Fibroblast of lung (primary cell): ENCODE measurements at regions not wholly inside any gene's neighbourhood (a gene's known extent, or its start where the extent isn't known, plus 50 kb on each side); places are given as distances from the start of the nearest gene placed in this dataset.
A peak's percentile ranks its signal among the peaks of the same experiment; 100 is the strongest.

Experiments used
- DNase-seq, 2 donors: peaks; one replicate each; pipeline versions ENCODE4 v3.0.0 to v3.0.0-alpha.2; 2010; ENCODE audit warnings: low read depth in 2 of 2
- H2AFZ ChIP-seq: 2 replicates; pipeline ENCODE4 v1.5.1; 2012; ENCODE audit warnings: low read length, control low read depth, inconsistent platforms
- H3K27ac ChIP-seq: 2 replicates; pipeline ENCODE4 v1.5.1; 2011; ENCODE audit warnings: low read length, control low read depth; ENCODE audit not compliant: insufficient read depth
- H3K27me3 ChIP-seq: 2 replicates; pipeline ENCODE4 v1.5.1; 2011; ENCODE audit warnings: mild to moderate bottlenecking, low read length; ENCODE audit not compliant: control insufficient read depth, insufficient read depth
- H3K36me3 ChIP-seq: 2 replicates; pipeline ENCODE4 v1.5.1; 2011; ENCODE audit warnings: low read length; ENCODE audit not compliant: control insufficient read depth, insufficient read depth
- H3K4me1 ChIP-seq: 2 replicates; pipeline ENCODE4 v1.5.1; 2011; ENCODE audit warnings: low read length; ENCODE audit not compliant: control insufficient read depth, insufficient read depth; ENCODE audit errors: extremely low read depth
- H3K4me2 ChIP-seq: 2 replicates; pipeline ENCODE4 v1.5.1; 2011; ENCODE audit warnings: low read length, control low read depth; ENCODE audit not compliant: insufficient read depth; ENCODE audit errors: extremely low read depth
- H3K4me3 ChIP-seq, 4 experiments: fragments of 200-600 bp in 1 of 4; sonication (generic) in 1 of 4; replicated peaks in 1 of 4; 2 replicates each; pipeline ENCODE4 v1.5.1; 2011 to 2016; ENCODE audit warnings: low read length in 4 of 4, low read depth in 3 of 4, mild to moderate bottlenecking in 3 of 4, control low read depth in 2 of 4, inconsistent platforms in 1 of 4, mixed read lengths in 1 of 4; ENCODE audit not compliant: insufficient read depth in 1 of 4; ENCODE audit errors: control extremely low read depth in 1 of 4
- H3K79me2 ChIP-seq: 2 replicates; pipeline ENCODE4 v1.5.1; 2012; ENCODE audit warnings: mild to moderate bottlenecking, low read length, inconsistent platforms; ENCODE audit not compliant: control insufficient read depth, insufficient read depth
- H3K9ac ChIP-seq: 2 replicates; pipeline ENCODE4 v1.5.1; 2011; ENCODE audit warnings: mild to moderate bottlenecking, low read length, control low read depth; ENCODE audit not compliant: insufficient read depth
- H3K9me3 ChIP-seq: 2 replicates; pipeline ENCODE4 v1.5.1; 2012; ENCODE audit warnings: low read depth, low read length; ENCODE audit not compliant: control insufficient read depth, insufficient read depth
- H4K20me1 ChIP-seq: 2 replicates; pipeline ENCODE4 v1.5.1; 2011; ENCODE audit warnings: low read length; ENCODE audit not compliant: control insufficient read depth, insufficient read depth; ENCODE audit errors: extremely low read depth
- CTCF ChIP-seq, 2 donors: IDR thresholded peaks in 1 of 2; conservative IDR thresholded peaks in 1 of 2; 1 replicate in 1 of 2; 2 replicates in 1 of 2; pipeline ENCODE4 v1.5.1; 2011 to 2012; ENCODE audit warnings: low read length in 2 of 2, control low read depth in 1 of 2, inconsistent platforms in 1 of 2, low read depth in 1 of 2, mild to moderate bottlenecking in 1 of 2
- EZH2 ChIP-seq: IDR thresholded peaks from 2 replicates; pipeline ENCODE4 v1.5.1; 2012; ENCODE audit warnings: low read length, control low read depth, mild to moderate bottlenecking; ENCODE audit errors: missing control alignments

DNA sequence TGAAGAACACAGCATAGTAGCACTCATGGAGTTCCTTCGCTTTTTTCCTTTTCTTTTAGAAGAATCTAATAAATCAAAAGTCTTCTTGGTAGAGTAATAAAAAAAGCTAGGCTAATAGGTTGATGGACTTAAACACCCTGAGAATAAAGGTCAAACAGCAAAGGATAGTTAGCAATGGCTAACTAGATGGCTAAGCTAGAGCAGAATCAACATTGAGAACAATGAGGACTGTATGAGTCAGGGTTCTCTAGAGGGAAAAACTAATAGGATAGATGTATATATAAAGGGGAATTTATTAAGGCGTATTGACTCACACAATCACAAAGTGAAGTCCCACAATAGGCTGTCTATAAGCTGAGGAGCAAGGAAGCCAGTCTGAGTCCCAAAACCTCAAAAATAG, 550.9 kb downstream of the GLUD2 start:
- no peak overlapping the region for H3K9ac ChIP-seq
- H3K9me3 ChIP-seq, result no peaks in the 10 kb centered on the region
- no peaks in the 10 kb centered on the region for H4K20me1 ChIP-seq
- no peak overlapping the region for H2AFZ ChIP-seq
- H3K36me3 ChIP-seq, result no peaks in the 10 kb centered on the region
- no peak overlapping the region for H3K4me2 ChIP-seq
- no peak overlapping the region for H3K27ac ChIP-seq
- no peak for DNase-seq
- H3K4me1 ChIP-seq, result no peaks in the 10 kb centered on the region
- TF ChIP-seq CTCF (conservative IDR thresholded peaks at IDR 0.05 in 1 of 2, IDR thresholded peaks at IDR 0.05 in 1 of 2; ENCODE audit: low read depth in 1 of 2, low read length in 2 of 2) (no peak), EZH2 (no peak)
- no peak overlapping the region for H3K4me3 ChIP-seq
- no peaks in the 10 kb centered on the region for H3K27me3 ChIP-seq
- no peaks in the 10 kb centered on the region for H3K79me2 ChIP-seq

- no peak overlapping the region for H3K4me3 ChIP-seq
Observed at GRCh38 chrX:121635141-121635540, 587.7 kb downstream of the GLUD2 start.

GRCh38 chrX:121639781-121640180, 592.4 kb downstream of the GLUD2 start:
- no peaks in the 10 kb centered on the region for H3K79me2 ChIP-seq
- no peaks in the 10 kb centered on the region for H3K36me3 ChIP-seq
- no peaks in the 10 kb centered on the region for H4K20me1 ChIP-seq
- no peak overlapping the region for H2AFZ ChIP-seq
- TF ChIP-seq CTCF (conservative IDR thresholded peaks at IDR 0.05 in 1 of 2, IDR thresholded peaks at IDR 0.05 in 1 of 2; ENCODE audit: low read depth in 1 of 2, low read length in 2 of 2) (no peak), EZH2 (no peak)
- no peaks in the 10 kb centered on the region for H3K4me1 ChIP-seq
- H3K4me2 ChIP-seq, result no peak overlapping the region
- DNase-seq, result peak in 1 of 2 donors; percentile 11
- no peak overlapping the region for H3K4me3 ChIP-seq
- no peaks in the 10 kb centered on the region for H3K27me3 ChIP-seq
- no peak overlapping the region for H3K9ac ChIP-seq
- H3K27ac ChIP-seq, result no peak overlapping the region
- H3K9me3 ChIP-seq, result no peaks in the 10 kb centered on the region

More at GRCh38 chrX:121635141-121635540, 587.7 kb downstream of the GLUD2 start:
- H3K4me1 ChIP-seq, result no peaks in the 10 kb centered on the region
- H3K27ac ChIP-seq, result no peak overlapping the region
- H3K9me3 ChIP-seq, result no peaks in the 10 kb centered on the region
- no peak overlapping the region for H2AFZ ChIP-seq
- no peak overlapping the region for H3K4me2 ChIP-seq
- H3K9ac ChIP-seq, result no peak overlapping the region
- no peaks in the 10 kb centered on the region for H3K27me3 ChIP-seq
- TF ChIP-seq CTCF (conservative IDR thresholded peaks at IDR 0.05 in 1 of 2, IDR thresholded peaks at IDR 0.05 in 1 of 2; ENCODE audit: low read depth in 1 of 2, low read length in 2 of 2) (no peak), EZH2 (no peak)
- DNase-seq, result peak in 1 of 2 donors; percentile 62
- no peaks in the 10 kb centered on the region for H3K36me3 ChIP-seq
- H3K79me2 ChIP-seq, result no peaks in the 10 kb centered on the region
- H4K20me1 ChIP-seq, result no peaks in the 10 kb centered on the region
